ENCODE measurements at regions not wholly inside any gene's neighbourhood (a gene's known extent, or its start where the extent isn't known, plus 50 kb on each side); places are given as distances from the start of the nearest gene placed in this dataset.

GRCh38 chr3:127387119-127387518, 99.3 kb upstream of the PRR20G start:
- TF ChIP-seq CTCF (IDR thresholded peaks at IDR 0.05 in 8 of 11, conservative IDR thresholded peaks at IDR 0.05 in 3 of 11) = no peak
- TF ChIP-seq POLR2AphosphoS5 (IDR thresholded peaks at IDR 0.05) = no peak
- no peak for TF ChIP-seq POLR2A (IDR thresholded peaks at IDR 0.05)
- no peaks in the 10 kb centered on the region for H3K4me1 ChIP-seq
- H3K27ac ChIP-seq = no peak overlapping the region
- H3K27me3 ChIP-seq (replicated peaks in 1 of 7) = peaks cover 0 to 59% (median 0%) of the 10 kb centered on the region in 7 donors
- H3K9me3 ChIP-seq = peaks cover 0 to 3% (median 0%) of the 10 kb centered on the region in 8 donors
- peak; percentile 53 for DNase-seq
- intact Hi-C loops (cut with DNase I; ENCODE audit: low total_unique reads) = no loop called here
- no peaks in the 10 kb centered on the region for H3K36me3 ChIP-seq
- no peak overlapping the region for H3K4me3 ChIP-seq
- WGBS, 5 donors = 78 to 92% (median 89%) methylated on average over 8 of the region's 8 CpGs

- no peak overlapping the region for H3K27ac ChIP-seq
These were observed 98.6 kb upstream of the PRR20G start for GRCh38 chr3:127386490-127386889.

GRCh38 chr3:127385540-127385870, 97.7 kb upstream of the PRR20G start:
- intact Hi-C loops (cut with DNase I; ENCODE audit: low total_unique reads) = no loop called here
- no peak overlapping the region for H3K27ac ChIP-seq
- 69 to 96% (median 90%) methylated on average over 5 of the region's 5 CpGs for WGBS, 5 donors
- peaks cover 0 to 16% (median 2%) of the 10 kb centered on the region in 8 donors for H3K9me3 ChIP-seq
- no peaks in the 10 kb centered on the region for H3K4me1 ChIP-seq
- TF ChIP-seq POLR2A (IDR thresholded peaks at IDR 0.05) (no peak), POLR2AphosphoS5 (IDR thresholded peaks at IDR 0.05) (no peak), CTCF (IDR thresholded peaks at IDR 0.05 in 8 of 11, conservative IDR thresholded peaks at IDR 0.05 in 3 of 11) (no peak)
- H3K4me3 ChIP-seq = no peak overlapping the region
- H3K27me3 ChIP-seq (replicated peaks in 1 of 7) = peaks cover 0 to 43% (median 0%) of the 10 kb centered on the region in 7 donors
- no peaks in the 10 kb centered on the region for H3K36me3 ChIP-seq
- DNase-seq = peak; percentile 51

More at GRCh38 chr3:127386490-127386889, 98.6 kb upstream of the PRR20G start:
- TF ChIP-seq CTCF (IDR thresholded peaks at IDR 0.05 in 8 of 11, conservative IDR thresholded peaks at IDR 0.05 in 3 of 11) (no peak), POLR2AphosphoS5 (IDR thresholded peaks at IDR 0.05) (no peak), POLR2A (IDR thresholded peaks at IDR 0.05) (no peak)
- DNase-seq = no peak
- WGBS, 5 donors = 80 to 86% (median 84%) methylated on average over 9 of the region's 9 CpGs
- Histone ChIP-seq H3K36me3 (no peaks in the 10 kb centered on the region), H3K4me3 (no peak overlapping the region), H3K4me1 (no peaks in the 10 kb centered on the region), H3K27me3 (replicated peaks in 1 of 7) (peaks cover 0 to 53% (median 0%) of the 10 kb centered on the region in 7 donors), H3K9me3 (peaks cover 0 to 8% (median 2%) of the 10 kb centered on the region in 8 donors)
- intact Hi-C loops (cut with DNase I; ENCODE audit: low total_unique reads) = no loop called here

GRCh38 chr3:127384717-127385539, 97.1 kb upstream of the PRR20G start:
- intact Hi-C loops (cut with DNase I; ENCODE audit: low total_unique reads) = no loop called here
- Histone ChIP-seq H3K27me3 (replicated peaks in 1 of 7) (peaks cover 0 to 37% (median 0%) of the 10 kb centered on the region in 7 donors), H3K36me3 (no peaks in the 10 kb centered on the region), H3K9me3 (peaks cover 0 to 16% (median 2%) of the 10 kb centered on the region in 8 donors), H3K4me3 (no peak overlapping the region), H3K4me1 (no peaks in the 10 kb centered on the region), H3K27ac (no peak overlapping the region)
- DNase-seq = peak; percentile 34
- WGBS, 5 donors = 66 to 82% (median 76%) methylated on average over 15 to 18 of the region's 18 CpGs
- TF ChIP-seq CTCF (IDR thresholded peaks at IDR 0.05 in 8 of 11, conservative IDR thresholded peaks at IDR 0.05 in 3 of 11) (no peak), POLR2AphosphoS5 (IDR thresholded peaks at IDR 0.05) (no peak), POLR2A (IDR thresholded peaks at IDR 0.05) (no peak)
